GM06990 (cell line): ENCODE measurements at regions not wholly inside any gene's neighbourhood (a gene's known extent, or its start where the extent isn't known, plus 50 kb on each side); places are given as distances from the start of the nearest gene placed in this dataset.

Experiments used
- DNase-seq: peaks from one replicate; pipeline ENCODE4 v3.0.0-alpha.2; 2011; ENCODE audit not compliant: insufficient read length; ENCODE audit errors: extremely low read depth
- H3K27me3 ChIP-seq: replicated peaks from 2 replicates; pipeline ENCODE4 v1.6.0; 2011; ENCODE audit warnings: low read length; ENCODE audit not compliant: control insufficient read depth, insufficient read depth
- H3K36me3 ChIP-seq: 2 replicates; pipeline ENCODE4 v1.5.1; 2011; ENCODE audit warnings: low read length; ENCODE audit not compliant: control insufficient read depth, insufficient read depth
- H3K4me3 ChIP-seq: replicated peaks from 2 replicates; pipeline ENCODE4 v1.5.1; 2011; ENCODE audit warnings: low read depth, mild to moderate bottlenecking, control low read depth, low read length
- TF ChIP-seq, protein P1 (sequence below): IDR thresholded peaks from 2 replicates; pipeline ENCODE4 v1.5.1; 2011; ENCODE audit warnings: low read length, control low read depth, mild to moderate bottlenecking, inconsistent platforms; ENCODE audit not compliant: insufficient read depth, poor library complexity, severe bottlenecking

DNA sequence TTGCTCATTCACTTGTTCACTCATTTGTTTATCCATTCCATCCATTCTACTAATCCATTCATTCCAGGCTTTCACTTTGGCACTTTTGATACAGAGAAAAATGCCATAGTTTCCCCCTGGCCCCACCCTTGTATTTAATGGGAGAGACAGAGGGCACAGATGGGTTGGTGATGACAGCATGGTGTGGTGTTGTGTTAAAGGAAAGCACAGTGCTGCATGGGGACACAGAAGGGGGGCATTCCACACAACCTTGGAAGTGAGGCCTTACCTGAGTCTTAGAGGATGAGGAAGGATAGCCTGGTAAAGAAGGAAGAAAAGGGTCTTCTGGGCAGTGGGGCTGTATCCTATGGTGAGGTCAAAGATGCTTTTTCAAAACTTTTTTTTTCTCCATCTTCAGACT lies 248.5 kb upstream of the C11orf87 start:
- Histone ChIP-seq H3K36me3 (no peaks in the 10 kb centered on the region), H3K4me3 (no peak overlapping the region), H3K27me3 (no peaks in the 10 kb centered on the region)
- no peak for DNase-seq
- TF ChIP-seq, protein P1, sequence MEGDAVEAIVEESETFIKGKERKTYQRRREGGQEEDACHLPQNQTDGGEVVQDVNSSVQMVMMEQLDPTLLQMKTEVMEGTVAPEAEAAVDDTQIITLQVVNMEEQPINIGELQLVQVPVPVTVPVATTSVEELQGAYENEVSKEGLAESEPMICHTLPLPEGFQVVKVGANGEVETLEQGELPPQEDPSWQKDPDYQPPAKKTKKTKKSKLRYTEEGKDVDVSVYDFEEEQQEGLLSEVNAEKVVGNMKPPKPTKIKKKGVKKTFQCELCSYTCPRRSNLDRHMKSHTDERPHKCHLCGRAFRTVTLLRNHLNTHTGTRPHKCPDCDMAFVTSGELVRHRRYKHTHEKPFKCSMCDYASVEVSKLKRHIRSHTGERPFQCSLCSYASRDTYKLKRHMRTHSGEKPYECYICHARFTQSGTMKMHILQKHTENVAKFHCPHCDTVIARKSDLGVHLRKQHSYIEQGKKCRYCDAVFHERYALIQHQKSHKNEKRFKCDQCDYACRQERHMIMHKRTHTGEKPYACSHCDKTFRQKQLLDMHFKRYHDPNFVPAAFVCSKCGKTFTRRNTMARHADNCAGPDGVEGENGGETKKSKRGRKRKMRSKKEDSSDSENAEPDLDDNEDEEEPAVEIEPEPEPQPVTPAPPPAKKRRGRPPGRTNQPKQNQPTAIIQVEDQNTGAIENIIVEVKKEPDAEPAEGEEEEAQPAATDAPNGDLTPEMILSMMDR, result no peak

DNA sequence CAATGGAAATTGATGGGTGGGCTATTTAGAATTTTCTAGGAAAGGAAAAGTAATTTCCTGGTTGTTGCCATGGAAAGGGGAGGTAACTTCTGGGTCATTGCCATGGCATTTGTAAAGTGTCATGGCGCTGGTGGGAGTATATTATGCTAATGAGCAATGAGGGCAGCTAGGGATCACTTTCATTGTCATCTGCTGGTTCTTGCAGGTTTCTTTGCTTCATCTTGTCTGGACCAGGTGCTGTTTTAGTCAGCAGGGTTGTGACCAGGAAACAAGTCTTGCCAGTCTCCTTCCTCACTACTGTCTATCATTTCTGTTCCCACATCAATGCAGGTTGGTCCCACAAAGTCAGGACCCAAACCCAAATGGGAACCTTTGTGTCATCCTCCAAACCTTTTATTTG lies 237.6 kb upstream of the C11orf87 start:
- Histone ChIP-seq H3K36me3 (no peaks in the 10 kb centered on the region), H3K4me3 (no peak overlapping the region), H3K27me3 (no peaks in the 10 kb centered on the region)
- no peak for DNase-seq
- TF ChIP-seq, protein P1, result no peak

GRCh38 chr11:109192864-109193263 lies 229.1 kb upstream of the C11orf87 start:
- H3K4me3 ChIP-seq, result no peak overlapping the region
- TF ChIP-seq, protein P1, result no peak
- H3K36me3 ChIP-seq, result no peaks in the 10 kb centered on the region
- DNase-seq, result no peak
- H3K27me3 ChIP-seq, result no peaks in the 10 kb centered on the region

- TF ChIP-seq, protein P1, result no peak
- no peak overlapping the region for H3K4me3 ChIP-seq
- no peaks in the 10 kb centered on the region for H3K36me3 ChIP-seq
- DNase-seq, result no peak
- no peaks in the 10 kb centered on the region for H3K27me3 ChIP-seq
These were observed 228.1 kb upstream of the C11orf87 start for GRCh38 chr11:109193880-109194279.

DNA sequence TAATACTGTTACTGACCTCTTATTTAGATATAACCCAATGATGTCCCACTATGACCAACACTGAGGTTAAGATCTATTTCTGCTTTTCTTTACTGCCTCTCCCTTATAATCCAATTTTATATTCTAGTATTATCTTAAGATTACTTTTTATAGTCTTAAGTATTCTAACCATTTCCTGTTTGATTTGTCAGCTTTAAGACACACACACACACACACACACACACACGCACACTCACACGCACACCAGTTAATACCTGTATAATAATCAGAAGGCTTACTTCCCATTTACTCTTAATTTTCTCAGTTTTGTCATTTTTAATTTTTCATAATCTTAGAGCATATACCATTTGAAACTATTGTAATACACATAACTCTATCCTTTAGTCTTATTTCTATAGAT lies 226.0 kb upstream of the C11orf87 start:
- DNase-seq, result no peak
- Histone ChIP-seq H3K36me3 (no peaks in the 10 kb centered on the region), H3K27me3 (no peaks in the 10 kb centered on the region), H3K4me3 (no peak overlapping the region)
- TF ChIP-seq, protein P1, result no peak

DNA sequence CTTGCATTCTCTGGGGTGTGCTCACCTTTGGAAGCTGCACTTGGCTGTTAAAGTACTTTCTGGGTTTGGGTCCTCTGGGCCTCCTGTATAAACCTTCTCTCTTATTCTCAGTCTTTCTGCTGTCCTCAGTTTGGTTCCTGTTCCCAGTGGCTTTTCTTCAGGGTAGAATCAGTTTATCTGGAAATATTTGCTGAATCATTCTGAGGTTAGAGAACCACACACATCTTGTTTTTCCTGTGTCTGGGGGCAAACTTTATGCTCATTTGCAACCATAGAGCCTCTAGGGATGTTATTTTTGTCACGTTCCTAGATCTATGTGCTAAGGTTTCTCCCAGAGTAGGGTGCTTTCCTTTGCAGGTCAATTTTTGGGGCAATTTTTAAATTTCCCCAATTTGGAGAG lies 224.3 kb upstream of the C11orf87 start:
- no peaks in the 10 kb centered on the region for H3K36me3 ChIP-seq
- H3K4me3 ChIP-seq, result no peak overlapping the region
- H3K27me3 ChIP-seq, result no peaks in the 10 kb centered on the region
- TF ChIP-seq, protein P1, result no peak
- no peak for DNase-seq
